ENCODE measurements at regions not wholly inside any gene's neighbourhood (a gene's known extent, or its start where the extent isn't known, plus 50 kb on each side); places are given as distances from the start of the nearest gene placed in this dataset.

DNA sequence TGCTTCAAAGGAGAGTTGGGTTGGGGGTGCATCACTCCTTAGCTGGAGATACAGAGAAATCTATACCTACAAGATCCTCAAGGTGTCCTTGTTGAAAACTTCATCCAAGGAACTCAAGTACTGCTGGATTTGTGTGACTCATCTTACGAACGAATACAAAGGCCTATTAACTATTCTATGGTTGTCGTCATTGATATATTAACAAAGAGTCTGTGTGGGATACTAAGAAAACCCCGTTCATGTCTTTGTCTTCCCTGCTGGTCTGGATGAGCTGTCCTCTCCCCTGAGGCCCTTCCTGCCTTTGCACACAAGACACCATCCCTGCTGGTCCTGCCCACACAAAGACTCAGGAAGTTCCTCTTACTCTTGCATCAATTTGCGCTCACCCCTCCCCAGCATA, 54.9 kb upstream of the IRF2 start:
- no TSS peak for BruUV-seq (replicated peaks)
- Histone ChIP-seq H3K27me3 (ENCODE audit: control insufficient read depth, insufficient read depth, low read length) (no peaks in the 10 kb centered on the region), H3K9me3 (ENCODE audit: control insufficient read depth, insufficient read depth, low read depth, low read length) (no peaks in the 10 kb centered on the region), H3K4me1 (ENCODE audit: control insufficient read depth, insufficient read depth, low read length) (no peaks in the 10 kb centered on the region), H3K27ac (ENCODE audit: low read length) (no peak overlapping the region), H3K4me3 (ENCODE audit: low read depth in 2 of 2, low read length in 2 of 2) (no peak overlapping the region), H3K36me3 (ENCODE audit: control insufficient read depth, insufficient read depth, low read length) (no peaks in the 10 kb centered on the region)
- intact Hi-C loops (cut with micrococcal nuclease; ENCODE audit: unreplicated experiment) (no loop called here), in situ Hi-C loops (cut with HindIII; ENCODE audit: low pct_unique_long_range_greater_than_20kb, low sequenced_read_pairs) (no loop called here)
- DNase-seq (ENCODE audit: low read depth, low spot score) = no peak
- ATAC-seq = no peak
- POLR2A ChIA-PET = no interaction called here
- CTCF ChIA-PET = no interaction called here
- TF ChIP-seq REST (IDR thresholded peaks at IDR 0.05; ENCODE audit: insufficient read depth in 1 of 2, low read depth in 2 of 2, low read length in 1 of 2) = no peak
- TF ChIP-seq TCF7L2 (IDR thresholded peaks at IDR 0.05; ENCODE audit: low read depth, low read length) = no peak
- TF ChIP-seq SIN3A (IDR thresholded peaks at IDR 0.05; ENCODE audit: borderline replicate concordance, insufficient read depth, low read depth, low read length) = no peak
- no peak for TF ChIP-seq CTCF (IDR thresholded peaks at IDR 0.05)
- TF ChIP-seq POLR2AphosphoS5 (IDR thresholded peaks at IDR 0.05; ENCODE audit: low read depth, low read length) = no peak

DNA sequence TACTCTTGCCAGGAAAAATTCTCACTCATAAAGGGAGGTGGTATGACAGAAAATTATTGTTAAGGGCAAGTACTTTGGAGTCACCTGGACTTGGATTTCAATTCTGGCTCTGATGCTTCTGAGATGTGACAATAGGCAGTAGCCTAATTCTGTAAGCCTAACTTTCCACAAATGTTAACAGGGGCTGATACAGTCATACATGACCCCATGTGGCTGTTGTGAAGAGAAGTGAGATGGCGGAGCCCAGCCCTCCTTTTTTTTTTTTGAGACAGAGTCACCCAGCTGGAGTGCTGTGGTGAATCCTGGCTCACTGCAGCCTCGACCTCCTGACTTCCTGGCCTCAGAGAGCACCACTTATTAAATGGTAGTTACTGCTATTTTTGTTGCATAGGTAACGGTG, 54.4 kb upstream of the IRF2 start:
- DNase-seq (ENCODE audit: low read depth, low spot score) = no peak
- BruUV-seq (replicated peaks) = no TSS peak
- ChIA-PET POLR2A (no interaction called here), CTCF (no interaction called here)
- H3K9me3 ChIP-seq (ENCODE audit: control insufficient read depth, insufficient read depth, low read depth, low read length) = no peaks in the 10 kb centered on the region
- in situ Hi-C loops (cut with HindIII; ENCODE audit: low pct_unique_long_range_greater_than_20kb, low sequenced_read_pairs) (no loop called here), intact Hi-C loops (cut with micrococcal nuclease; ENCODE audit: unreplicated experiment) (no loop called here)
- no peaks in the 10 kb centered on the region for H3K27me3 ChIP-seq (ENCODE audit: control insufficient read depth, insufficient read depth, low read length)
- no peaks in the 10 kb centered on the region for H3K36me3 ChIP-seq (ENCODE audit: control insufficient read depth, insufficient read depth, low read length)
- H3K4me3 ChIP-seq (ENCODE audit: low read depth in 2 of 2, low read length in 2 of 2) = no peak overlapping the region
- no peak overlapping the region for H3K27ac ChIP-seq (ENCODE audit: low read length)
- no peak for TF ChIP-seq SIN3A (IDR thresholded peaks at IDR 0.05; ENCODE audit: borderline replicate concordance, insufficient read depth, low read depth, low read length)
- no peak for TF ChIP-seq POLR2AphosphoS5 (IDR thresholded peaks at IDR 0.05; ENCODE audit: low read depth, low read length)
- H3K4me1 ChIP-seq (ENCODE audit: control insufficient read depth, insufficient read depth, low read length) = no peaks in the 10 kb centered on the region
- no peak for ATAC-seq

DNA sequence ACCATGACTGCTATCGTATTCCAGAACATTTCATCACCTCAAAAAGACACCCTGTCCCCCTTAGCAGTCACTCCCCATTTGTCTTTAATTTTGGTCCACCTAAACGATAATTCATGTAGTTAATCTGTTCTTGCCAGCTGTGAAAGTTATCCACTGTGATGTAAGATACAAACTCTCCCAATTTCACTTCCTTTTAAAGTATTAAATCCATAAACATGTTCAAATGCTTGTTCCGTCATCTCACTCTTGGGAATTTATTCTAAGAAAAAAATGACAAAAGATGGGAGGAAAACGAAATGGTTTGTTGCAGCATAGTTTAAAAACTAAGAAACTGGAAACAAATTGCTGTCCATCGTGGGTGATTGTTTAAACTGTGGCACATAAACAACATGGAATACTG, 53.7 kb upstream of the IRF2 start:
- ChIA-PET POLR2A (no interaction called here), CTCF (no interaction called here)
- in situ Hi-C loops (cut with HindIII; ENCODE audit: low pct_unique_long_range_greater_than_20kb, low sequenced_read_pairs) = no loop called here
- H3K27me3 ChIP-seq (ENCODE audit: control insufficient read depth, insufficient read depth, low read length) = no peaks in the 10 kb centered on the region
- DNase-seq (ENCODE audit: low read depth, low spot score) (no peak), ATAC-seq (no peak)
- TF ChIP-seq SIN3A (IDR thresholded peaks at IDR 0.05; ENCODE audit: borderline replicate concordance, insufficient read depth, low read depth, low read length) (no peak), REST (IDR thresholded peaks at IDR 0.05; ENCODE audit: insufficient read depth in 1 of 2, low read depth in 2 of 2, low read length in 1 of 2) (no peak), POLR2AphosphoS5 (IDR thresholded peaks at IDR 0.05; ENCODE audit: low read depth, low read length) (no peak), CTCF (IDR thresholded peaks at IDR 0.05) (no peak), TCF7L2 (IDR thresholded peaks at IDR 0.05; ENCODE audit: low read depth, low read length) (no peak)
- no peaks in the 10 kb centered on the region for H3K36me3 ChIP-seq (ENCODE audit: control insufficient read depth, insufficient read depth, low read length)
- no peak overlapping the region for H3K27ac ChIP-seq (ENCODE audit: low read length)
- intact Hi-C loops (cut with micrococcal nuclease; ENCODE audit: unreplicated experiment) = no loop called here
- BruUV-seq (replicated peaks) = no TSS peak
- no peaks in the 10 kb centered on the region for H3K4me1 ChIP-seq (ENCODE audit: control insufficient read depth, insufficient read depth, low read length)
- no peak overlapping the region for H3K4me3 ChIP-seq (ENCODE audit: low read depth in 2 of 2, low read length in 2 of 2)
- H3K9me3 ChIP-seq (ENCODE audit: control insufficient read depth, insufficient read depth, low read depth, low read length) = no peaks in the 10 kb centered on the region

Data from Panc1 (cell line).